GM12801 (cell line): ENCODE measurements at regions not wholly inside any gene's neighbourhood (a gene's known extent, or its start where the extent isn't known, plus 50 kb on each side); places are given as distances from the start of the nearest gene placed in this dataset.

Experiments
- CTCF ChIP-seq: IDR thresholded peaks from one replicate; pipeline ENCODE4 v1.5.1; 2011; ENCODE audit warnings: control low read depth; ENCODE audit not compliant: insufficient read length; ENCODE audit errors: extremely low read depth

DNA sequence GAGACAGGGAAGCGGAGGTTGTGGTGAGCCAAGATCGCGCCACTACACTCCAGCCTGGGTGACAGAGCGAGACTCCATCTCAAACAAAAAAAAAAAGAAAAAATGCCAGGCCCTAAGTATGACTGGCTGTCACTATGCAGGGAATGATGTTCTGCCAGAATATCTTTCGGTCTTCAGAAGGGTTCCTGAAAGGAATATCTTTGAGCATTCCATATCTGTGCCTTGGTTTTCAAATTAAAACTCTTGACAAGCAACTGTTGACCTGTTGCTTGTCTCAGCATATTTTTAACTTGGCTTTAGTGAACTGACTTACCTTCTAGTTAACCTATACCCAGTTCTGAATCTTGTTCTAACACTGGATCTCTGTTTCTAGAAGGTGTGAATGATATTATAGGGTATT is 953.2 kb upstream of the FAM98A start:
- TF ChIP-seq CTCF = no peak

DNA sequence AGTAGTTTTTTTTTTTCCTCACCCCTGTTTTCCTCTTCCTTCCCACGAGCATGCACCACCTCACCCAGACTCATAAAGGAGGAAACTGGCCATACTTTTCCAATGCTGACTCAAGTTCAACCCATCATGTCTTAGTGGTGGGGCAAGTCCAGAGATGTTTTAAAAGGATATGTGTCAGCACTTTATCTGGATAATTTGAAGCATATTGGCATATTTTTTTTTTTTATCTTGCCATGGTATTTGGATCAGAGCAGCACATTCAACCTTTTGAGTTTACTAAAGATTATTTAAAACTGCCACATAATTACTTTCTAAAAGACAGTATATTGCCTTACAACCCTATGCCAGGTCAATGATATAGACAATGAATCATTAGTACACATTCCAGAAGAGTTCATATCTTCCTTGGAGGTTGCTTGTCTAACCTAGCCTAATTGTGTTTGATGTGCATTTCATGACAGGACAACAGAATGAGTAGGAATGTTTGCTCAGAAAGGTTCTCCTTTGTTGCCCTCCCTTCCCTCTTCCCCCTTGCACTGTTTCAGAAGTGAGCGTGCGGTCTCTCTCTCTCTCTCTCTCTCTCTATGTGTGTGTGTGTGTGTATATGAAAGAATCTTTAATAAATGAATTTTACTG is 950.7 kb upstream of the FAM98A start:
- no peak for TF ChIP-seq CTCF

GRCh38 chr2:34547900-34548299 is 948.8 kb upstream of the FAM98A start:
- TF ChIP-seq CTCF = no peak

DNA sequence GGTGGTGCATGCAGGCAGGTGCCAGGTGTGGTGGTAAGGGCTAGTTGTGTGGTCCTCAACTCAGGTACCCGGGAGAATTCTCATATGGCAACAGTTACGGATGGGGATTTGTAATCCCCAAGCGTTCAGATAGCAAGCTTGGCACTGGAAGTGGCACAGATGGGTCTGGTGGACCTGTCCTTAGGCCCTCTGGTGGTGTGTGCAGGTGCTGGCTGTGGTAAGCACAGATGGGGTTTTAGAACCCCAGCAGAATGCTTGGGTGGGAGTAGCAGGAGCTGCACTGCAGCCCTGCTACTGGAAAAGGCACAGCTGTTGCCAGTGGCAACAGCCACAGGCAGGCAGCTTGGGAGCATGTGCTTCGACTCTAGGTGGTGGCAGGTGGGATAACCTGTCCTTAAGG is 948.2 kb upstream of the FAM98A start:
- no peak for TF ChIP-seq CTCF

- no peak for TF ChIP-seq CTCF
Measured at GRCh38 chr2:34545486-34546136, 946.5 kb upstream of the FAM98A start.

DNA sequence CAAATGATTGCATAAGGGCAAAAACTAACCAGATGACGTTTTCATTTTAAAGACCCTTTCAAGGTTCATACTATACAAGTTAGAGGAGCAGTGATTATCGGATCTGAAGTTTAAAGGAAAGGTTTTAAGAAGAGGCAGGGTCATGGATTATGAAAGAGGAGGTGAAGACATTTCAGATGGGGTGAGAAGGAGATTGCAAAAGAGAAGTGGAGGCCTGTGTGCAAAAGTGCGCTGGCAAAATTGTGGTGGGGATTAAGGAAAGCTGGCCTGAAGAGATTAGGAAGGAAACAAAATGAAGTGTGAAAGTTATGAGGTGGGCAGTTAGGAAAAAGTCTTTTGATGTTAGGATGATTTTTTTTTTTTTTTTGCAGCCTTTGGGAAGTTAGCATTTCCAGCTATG is 935.7 kb upstream of the FAM98A start:
- no peak for TF ChIP-seq CTCF

- TF ChIP-seq CTCF = no peak
Measured at GRCh38 chr2:34534341-34534740, 935.2 kb upstream of the FAM98A start.
